H1 (cell line): ENCODE measurements at regions not wholly inside any gene's neighbourhood (a gene's known extent, or its start where the extent isn't known, plus 50 kb on each side); places are given as distances from the start of the nearest gene placed in this dataset.

Experiments
- MAFK ChIP-seq: IDR thresholded peaks from 2 replicates; pipeline ENCODE4 v1.6.1; 2012; ENCODE audit warnings: low read depth, mild to moderate bottlenecking, improper control_type of control experiment, low read length
- POLR2AphosphoS5 ChIP-seq: IDR thresholded peaks from 2 replicates; pipeline ENCODE4 v1.6.1; 2011; ENCODE audit warnings: low read depth, low read length
- POU5F1 ChIP-seq: IDR thresholded peaks from 2 replicates; pipeline ENCODE4 v1.6.1; 2011; ENCODE audit warnings: low read depth, mild to moderate bottlenecking, low read length, moderate library complexity
- TF ChIP-seq, protein P1 (sequence below): fragments of 300-600 bp; sonication (generic); IDR thresholded peaks from 2 replicates; pipeline ENCODE4 v1.7.1; 2012; ENCODE audit warnings: low read length, moderate library complexity, mild to moderate bottlenecking, inconsistent platforms; ENCODE audit not compliant: insufficient replicate concordance

- TF ChIP-seq, protein P1, sequence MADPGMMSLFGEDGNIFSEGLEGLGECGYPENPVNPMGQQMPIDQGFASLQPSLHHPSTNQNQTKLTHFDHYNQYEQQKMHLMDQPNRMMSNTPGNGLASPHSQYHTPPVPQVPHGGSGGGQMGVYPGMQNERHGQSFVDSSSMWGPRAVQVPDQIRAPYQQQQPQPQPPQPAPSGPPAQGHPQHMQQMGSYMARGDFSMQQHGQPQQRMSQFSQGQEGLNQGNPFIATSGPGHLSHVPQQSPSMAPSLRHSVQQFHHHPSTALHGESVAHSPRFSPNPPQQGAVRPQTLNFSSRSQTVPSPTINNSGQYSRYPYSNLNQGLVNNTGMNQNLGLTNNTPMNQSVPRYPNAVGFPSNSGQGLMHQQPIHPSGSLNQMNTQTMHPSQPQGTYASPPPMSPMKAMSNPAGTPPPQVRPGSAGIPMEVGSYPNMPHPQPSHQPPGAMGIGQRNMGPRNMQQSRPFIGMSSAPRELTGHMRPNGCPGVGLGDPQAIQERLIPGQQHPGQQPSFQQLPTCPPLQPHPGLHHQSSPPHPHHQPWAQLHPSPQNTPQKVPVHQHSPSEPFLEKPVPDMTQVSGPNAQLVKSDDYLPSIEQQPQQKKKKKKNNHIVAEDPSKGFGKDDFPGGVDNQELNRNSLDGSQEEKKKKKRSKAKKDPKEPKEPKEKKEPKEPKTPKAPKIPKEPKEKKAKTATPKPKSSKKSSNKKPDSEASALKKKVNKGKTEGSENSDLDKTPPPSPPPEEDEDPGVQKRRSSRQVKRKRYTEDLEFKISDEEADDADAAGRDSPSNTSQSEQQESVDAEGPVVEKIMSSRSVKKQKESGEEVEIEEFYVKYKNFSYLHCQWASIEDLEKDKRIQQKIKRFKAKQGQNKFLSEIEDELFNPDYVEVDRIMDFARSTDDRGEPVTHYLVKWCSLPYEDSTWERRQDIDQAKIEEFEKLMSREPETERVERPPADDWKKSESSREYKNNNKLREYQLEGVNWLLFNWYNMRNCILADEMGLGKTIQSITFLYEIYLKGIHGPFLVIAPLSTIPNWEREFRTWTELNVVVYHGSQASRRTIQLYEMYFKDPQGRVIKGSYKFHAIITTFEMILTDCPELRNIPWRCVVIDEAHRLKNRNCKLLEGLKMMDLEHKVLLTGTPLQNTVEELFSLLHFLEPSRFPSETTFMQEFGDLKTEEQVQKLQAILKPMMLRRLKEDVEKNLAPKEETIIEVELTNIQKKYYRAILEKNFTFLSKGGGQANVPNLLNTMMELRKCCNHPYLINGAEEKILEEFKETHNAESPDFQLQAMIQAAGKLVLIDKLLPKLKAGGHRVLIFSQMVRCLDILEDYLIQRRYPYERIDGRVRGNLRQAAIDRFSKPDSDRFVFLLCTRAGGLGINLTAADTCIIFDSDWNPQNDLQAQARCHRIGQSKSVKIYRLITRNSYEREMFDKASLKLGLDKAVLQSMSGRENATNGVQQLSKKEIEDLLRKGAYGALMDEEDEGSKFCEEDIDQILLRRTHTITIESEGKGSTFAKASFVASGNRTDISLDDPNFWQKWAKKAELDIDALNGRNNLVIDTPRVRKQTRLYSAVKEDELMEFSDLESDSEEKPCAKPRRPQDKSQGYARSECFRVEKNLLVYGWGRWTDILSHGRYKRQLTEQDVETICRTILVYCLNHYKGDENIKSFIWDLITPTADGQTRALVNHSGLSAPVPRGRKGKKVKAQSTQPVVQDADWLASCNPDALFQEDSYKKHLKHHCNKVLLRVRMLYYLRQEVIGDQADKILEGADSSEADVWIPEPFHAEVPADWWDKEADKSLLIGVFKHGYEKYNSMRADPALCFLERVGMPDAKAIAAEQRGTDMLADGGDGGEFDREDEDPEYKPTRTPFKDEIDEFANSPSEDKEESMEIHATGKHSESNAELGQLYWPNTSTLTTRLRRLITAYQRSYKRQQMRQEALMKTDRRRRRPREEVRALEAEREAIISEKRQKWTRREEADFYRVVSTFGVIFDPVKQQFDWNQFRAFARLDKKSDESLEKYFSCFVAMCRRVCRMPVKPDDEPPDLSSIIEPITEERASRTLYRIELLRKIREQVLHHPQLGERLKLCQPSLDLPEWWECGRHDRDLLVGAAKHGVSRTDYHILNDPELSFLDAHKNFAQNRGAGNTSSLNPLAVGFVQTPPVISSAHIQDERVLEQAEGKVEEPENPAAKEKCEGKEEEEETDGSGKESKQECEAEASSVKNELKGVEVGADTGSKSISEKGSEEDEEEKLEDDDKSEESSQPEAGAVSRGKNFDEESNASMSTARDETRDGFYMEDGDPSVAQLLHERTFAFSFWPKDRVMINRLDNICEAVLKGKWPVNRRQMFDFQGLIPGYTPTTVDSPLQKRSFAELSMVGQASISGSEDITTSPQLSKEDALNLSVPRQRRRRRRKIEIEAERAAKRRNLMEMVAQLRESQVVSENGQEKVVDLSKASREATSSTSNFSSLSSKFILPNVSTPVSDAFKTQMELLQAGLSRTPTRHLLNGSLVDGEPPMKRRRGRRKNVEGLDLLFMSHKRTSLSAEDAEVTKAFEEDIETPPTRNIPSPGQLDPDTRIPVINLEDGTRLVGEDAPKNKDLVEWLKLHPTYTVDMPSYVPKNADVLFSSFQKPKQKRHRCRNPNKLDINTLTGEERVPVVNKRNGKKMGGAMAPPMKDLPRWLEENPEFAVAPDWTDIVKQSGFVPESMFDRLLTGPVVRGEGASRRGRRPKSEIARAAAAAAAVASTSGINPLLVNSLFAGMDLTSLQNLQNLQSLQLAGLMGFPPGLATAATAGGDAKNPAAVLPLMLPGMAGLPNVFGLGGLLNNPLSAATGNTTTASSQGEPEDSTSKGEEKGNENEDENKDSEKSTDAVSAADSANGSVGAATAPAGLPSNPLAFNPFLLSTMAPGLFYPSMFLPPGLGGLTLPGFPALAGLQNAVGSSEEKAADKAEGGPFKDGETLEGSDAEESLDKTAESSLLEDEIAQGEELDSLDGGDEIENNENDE = no peak
- no peak for TF ChIP-seq POLR2AphosphoS5
- TF ChIP-seq POU5F1 = no peak
- TF ChIP-seq MAFK = no peak
- TF ChIP-seq, all 59 proteins: peak for 0
These were observed 322.3 kb downstream of the GBE1 start (continued) for GRCh38 chr3:81439108-81439507.
